IPS-15b (cell line): ENCODE measurements at regions not wholly inside any gene's neighbourhood (a gene's known extent, or its start where the extent isn't known, plus 50 kb on each side); places are given as distances from the start of the nearest gene placed in this dataset.
"Not testable (repeated sequence)": the region's sequence is repeated elsewhere in the genome, so short reads cannot be mapped to it uniquely, and the experiment has no call there.

ENCODE experiments used
- H3K27me3 ChIP-seq: one replicate; pipeline ENCODE4 v1.6.1; 2013; ENCODE audit warnings: low read length; ENCODE audit not compliant: control insufficient read depth, insufficient read depth
- H3K36me3 ChIP-seq: one replicate; pipeline ENCODE4 v1.6.1; 2013; ENCODE audit warnings: low read length; ENCODE audit not compliant: control insufficient read depth, insufficient read depth
- H3K4me1 ChIP-seq: one replicate; pipeline ENCODE4 v1.6.1; 2013; ENCODE audit warnings: mild to moderate bottlenecking, low read length; ENCODE audit not compliant: control insufficient read depth, insufficient read depth
- H3K4me3 ChIP-seq: one replicate; pipeline ENCODE4 v1.5.1; 2013; ENCODE audit warnings: low read depth, low read length
- H3K9ac ChIP-seq: one replicate; pipeline ENCODE4 v1.6.1; 2013; ENCODE audit warnings: low read depth, mild to moderate bottlenecking, low read length
- H3K9me3 ChIP-seq: one replicate; pipeline ENCODE4 v1.6.1; 2013; ENCODE audit warnings: mild to moderate bottlenecking, low read length; ENCODE audit not compliant: control insufficient read depth, insufficient read depth

DNA sequence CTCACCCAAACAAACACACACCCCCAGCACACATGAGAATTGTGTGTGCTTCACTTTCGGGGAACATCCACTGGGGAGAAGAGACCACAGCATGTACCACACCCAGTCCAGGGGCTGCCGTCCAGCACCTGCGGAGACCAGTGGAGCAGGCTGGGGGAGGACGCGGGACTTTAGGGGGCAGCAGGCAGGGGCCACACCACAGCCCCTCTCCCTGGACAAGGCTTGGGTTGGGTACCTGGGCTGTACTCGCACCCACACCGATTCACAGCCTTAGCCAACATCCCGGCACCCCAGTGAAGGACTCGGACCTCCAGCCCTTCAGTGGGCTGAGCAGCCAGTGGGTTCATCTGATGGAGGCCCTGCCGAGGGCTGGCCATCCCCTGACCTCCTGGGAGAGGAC, 63.3 kb downstream of the RBFOX3 start:
- no peak overlapping the region for H3K4me3 ChIP-seq
- no peaks in the 10 kb centered on the region for H3K36me3 ChIP-seq
- H3K4me1 ChIP-seq = no peaks in the 10 kb centered on the region
- H3K27me3 ChIP-seq = no peaks in the 10 kb centered on the region
- no peaks in the 10 kb centered on the region for H3K9me3 ChIP-seq
- no peak overlapping the region for H3K9ac ChIP-seq

DNA sequence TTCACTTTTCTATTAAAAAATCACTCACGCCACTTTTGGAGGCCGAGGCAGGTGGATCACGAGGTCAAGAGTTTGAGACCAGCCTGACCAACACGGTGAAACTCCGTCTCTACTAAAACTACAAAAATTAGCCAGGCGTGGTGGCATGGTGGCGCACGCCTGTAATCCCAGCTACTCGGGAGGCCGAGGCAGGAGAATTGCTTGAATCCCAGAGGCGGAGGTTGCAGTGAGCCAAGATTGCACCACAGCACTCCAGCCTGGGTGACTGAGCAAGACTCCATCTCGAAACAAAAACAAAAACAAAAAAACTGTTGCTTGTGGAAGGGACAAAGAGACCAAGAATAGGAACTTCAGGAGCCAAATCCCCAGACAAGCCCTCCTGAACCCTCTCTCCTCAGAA, 63.7 kb downstream of the RBFOX3 start:
- not testable (repeated sequence) for H3K9me3 ChIP-seq, H3K36me3 ChIP-seq, H3K9ac ChIP-seq, H3K27me3 ChIP-seq, H3K4me3 ChIP-seq, H3K4me1 ChIP-seq

DNA sequence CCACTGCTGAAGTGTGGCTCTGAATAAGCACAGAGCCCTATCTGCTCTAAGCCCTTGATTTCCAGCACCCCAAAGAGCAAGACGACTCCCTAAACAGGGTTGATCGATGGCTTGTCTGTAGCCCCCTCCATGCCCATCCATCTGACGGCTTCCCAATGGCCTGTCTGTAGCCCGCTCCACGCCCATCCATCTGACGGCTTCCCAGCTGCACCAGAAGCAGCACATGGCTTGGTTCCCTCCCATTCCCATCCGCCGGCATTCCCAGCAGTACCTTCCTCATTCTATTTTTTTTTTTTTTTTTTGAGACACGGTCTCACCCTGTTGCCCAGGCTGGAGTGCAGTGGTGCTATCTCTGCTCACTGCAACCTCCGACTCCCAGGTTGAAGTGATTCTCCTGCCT, 64.5 kb downstream of the RBFOX3 start:
- Histone ChIP-seq H3K36me3 (no peaks in the 10 kb centered on the region), H3K27me3 (no peaks in the 10 kb centered on the region), H3K4me1 (no peaks in the 10 kb centered on the region), H3K9me3 (no peaks in the 10 kb centered on the region), H3K9ac (no peak overlapping the region), H3K4me3 (no peak overlapping the region)

DNA sequence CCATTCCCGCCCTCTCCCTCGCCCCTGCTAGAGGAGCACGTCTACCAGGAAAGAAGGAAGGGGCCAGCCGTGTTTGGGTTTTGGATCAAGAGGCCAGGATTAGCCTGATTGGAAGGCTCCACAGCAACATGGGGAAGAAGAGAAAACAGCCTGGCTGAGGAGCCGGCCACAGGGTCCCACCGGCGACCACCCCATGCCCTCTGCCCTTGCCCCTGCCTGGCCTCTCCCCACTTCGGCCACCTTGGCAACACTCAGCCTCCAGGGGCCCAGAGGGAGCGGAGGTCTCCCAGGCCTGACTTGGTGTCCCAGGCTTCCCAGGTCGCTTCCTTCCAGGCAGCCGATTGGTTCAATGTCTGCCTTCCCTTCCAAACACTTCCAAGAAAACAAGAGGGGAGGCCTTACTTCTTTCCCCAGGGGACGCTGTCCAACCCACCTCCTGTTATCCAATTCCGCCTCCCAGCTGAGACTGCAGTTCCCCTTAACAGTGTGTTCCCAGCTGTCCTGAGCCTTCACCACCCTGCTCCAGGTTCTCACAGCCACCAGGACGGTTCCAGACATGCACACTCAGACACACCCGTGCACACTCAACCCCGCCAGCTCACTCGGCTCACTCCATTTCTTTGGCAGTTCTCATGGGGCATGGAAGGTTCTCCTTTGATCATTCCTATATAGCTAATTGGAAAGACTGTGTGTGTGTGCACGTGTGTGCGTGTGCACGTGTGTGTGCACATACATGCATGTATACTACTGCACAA, 65.4 kb downstream of the RBFOX3 start:
- Histone ChIP-seq H3K4me3 (no peak overlapping the region), H3K9me3 (no peaks in the 10 kb centered on the region), H3K4me1 (no peaks in the 10 kb centered on the region), H3K9ac (no peak overlapping the region), H3K36me3 (no peaks in the 10 kb centered on the region), H3K27me3 (no peaks in the 10 kb centered on the region)

DNA sequence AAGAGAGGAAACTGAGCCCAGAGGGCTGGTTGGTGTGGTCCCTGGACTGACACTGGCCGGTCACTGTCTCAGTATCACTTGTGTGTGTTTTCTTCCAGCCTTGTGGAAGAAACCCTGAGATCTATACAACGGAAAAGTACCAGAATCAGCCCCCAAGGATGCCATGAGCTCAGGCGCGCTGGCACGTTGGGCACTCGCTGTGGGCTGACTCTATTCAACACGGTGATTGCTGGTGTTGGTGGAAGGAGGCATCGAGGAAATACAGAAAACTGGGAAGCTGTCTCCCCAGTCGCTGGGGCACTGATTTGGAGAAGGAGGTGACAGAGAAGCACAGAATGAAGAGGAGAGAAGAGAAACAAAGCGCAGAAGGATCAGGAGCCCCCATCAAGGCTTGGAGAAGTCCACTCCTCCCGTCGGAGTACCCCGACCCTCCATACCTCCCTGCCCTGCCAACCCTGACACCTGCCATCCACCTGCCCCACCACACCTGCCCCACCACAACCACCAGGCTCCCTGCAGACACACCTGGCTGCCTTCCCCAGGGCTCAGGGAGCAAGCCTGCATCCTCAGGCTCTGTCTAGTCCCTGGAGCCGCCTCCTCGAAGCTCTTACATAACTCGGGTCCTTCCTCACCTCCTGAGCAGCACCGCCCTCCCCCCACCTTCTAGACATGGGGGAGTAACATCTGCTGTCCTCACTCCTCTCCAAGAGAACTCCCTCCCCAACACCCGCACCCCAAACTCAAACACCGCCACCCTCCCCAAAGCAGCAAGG, 66.5 kb downstream of the RBFOX3 start:
- Histone ChIP-seq H3K9ac (no peak overlapping the region), H3K36me3 (no peaks in the 10 kb centered on the region), H3K27me3 (no peaks in the 10 kb centered on the region), H3K4me3 (no peak overlapping the region), H3K9me3 (no peaks in the 10 kb centered on the region), H3K4me1 (no peaks in the 10 kb centered on the region)

DNA sequence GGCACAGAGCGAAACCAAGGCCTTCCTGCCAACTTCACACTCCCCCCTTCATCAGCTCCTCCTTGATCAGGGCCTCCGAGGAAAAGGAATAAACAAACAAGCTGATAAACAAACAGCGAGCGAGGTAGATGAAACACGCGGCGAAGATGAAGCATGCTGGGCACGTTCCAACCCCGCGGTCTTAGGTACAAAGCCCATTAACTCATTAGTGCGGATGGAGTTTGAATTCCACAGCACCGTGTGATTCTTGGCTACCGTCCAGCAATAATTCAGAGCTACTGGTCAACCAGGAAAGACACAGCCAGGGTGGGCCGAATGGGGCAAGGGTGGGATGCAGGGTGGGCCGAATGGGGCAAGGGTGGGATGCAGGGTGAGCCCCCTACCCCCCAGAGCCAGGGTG, 67.3 kb downstream of the RBFOX3 start:
- Histone ChIP-seq H3K9ac (no peak overlapping the region), H3K9me3 (no peaks in the 10 kb centered on the region), H3K4me3 (no peak overlapping the region), H3K36me3 (no peaks in the 10 kb centered on the region), H3K27me3 (no peaks in the 10 kb centered on the region), H3K4me1 (no peaks in the 10 kb centered on the region)

DNA sequence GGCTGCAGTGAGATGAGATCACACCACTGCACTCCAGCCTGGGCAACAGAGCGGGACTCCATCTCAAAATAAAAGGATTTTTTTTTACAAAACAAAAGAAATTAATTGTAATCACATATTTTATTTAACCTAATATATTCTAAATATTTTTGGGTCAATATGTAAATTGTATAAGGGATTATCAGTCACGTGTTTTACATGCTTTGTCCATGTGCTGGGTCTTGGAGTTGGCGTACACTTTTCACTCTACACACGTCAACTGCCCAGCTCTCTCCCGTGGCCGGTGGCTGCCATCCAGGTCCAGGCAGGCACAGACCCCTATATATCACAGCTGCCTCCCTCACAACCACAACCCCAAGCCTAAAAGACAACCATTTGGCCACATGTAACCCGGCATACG, 68.1 kb downstream of the RBFOX3 start:
- Histone ChIP-seq H3K27me3 (no peaks in the 10 kb centered on the region), H3K36me3 (no peaks in the 10 kb centered on the region)

DNA sequence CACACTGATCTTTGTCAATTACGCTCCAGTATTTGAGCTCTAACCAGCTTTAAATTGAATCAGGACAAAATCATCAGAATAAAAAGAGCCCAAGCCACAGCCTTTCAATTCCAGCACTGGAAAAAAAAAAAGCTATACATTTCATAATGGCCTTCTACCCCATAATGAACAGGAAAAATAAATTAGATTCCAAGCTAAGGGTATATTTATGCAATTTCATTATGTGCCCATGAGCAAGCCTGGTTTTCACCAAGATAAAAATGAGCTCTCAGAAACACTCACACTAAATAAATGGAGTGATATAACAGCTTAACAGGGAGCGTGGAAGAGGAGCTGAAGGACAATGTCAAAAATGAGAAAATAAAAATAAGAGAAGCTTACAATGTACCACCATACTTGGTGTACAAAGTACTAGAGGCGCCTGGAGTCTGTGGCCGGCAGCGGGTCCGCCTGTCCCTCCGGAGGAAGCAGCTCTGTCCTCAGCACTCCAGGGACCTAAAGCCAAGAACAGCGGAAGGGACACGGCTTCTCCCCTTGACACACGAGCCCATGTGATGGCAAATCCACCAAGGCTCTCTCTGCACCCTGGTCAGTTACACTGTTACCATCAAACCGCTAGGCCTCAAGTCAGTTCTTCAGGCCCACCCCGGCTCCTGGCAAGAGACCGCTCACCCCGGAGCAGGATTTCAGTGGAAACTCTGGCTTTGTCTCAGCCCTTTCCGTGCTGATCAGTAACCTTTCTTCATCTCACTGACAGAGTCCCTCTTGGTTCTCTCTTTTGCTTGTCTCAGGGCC, 69.6 kb downstream of the RBFOX3 start:
- no peaks in the 10 kb centered on the region for H3K9me3 ChIP-seq
- H3K4me3 ChIP-seq = no peak overlapping the region
- H3K36me3 ChIP-seq = no peaks in the 10 kb centered on the region
- no peaks in the 10 kb centered on the region for H3K4me1 ChIP-seq
- no peaks in the 10 kb centered on the region for H3K27me3 ChIP-seq
- H3K9ac ChIP-seq = no peak overlapping the region

More for the DNA sequence above, 68.1 kb downstream of the RBFOX3 start:
- H3K9ac ChIP-seq = no peak overlapping the region
- no peaks in the 10 kb centered on the region for H3K4me1 ChIP-seq
- no peak overlapping the region for H3K4me3 ChIP-seq
- no peaks in the 10 kb centered on the region for H3K9me3 ChIP-seq

DNA sequence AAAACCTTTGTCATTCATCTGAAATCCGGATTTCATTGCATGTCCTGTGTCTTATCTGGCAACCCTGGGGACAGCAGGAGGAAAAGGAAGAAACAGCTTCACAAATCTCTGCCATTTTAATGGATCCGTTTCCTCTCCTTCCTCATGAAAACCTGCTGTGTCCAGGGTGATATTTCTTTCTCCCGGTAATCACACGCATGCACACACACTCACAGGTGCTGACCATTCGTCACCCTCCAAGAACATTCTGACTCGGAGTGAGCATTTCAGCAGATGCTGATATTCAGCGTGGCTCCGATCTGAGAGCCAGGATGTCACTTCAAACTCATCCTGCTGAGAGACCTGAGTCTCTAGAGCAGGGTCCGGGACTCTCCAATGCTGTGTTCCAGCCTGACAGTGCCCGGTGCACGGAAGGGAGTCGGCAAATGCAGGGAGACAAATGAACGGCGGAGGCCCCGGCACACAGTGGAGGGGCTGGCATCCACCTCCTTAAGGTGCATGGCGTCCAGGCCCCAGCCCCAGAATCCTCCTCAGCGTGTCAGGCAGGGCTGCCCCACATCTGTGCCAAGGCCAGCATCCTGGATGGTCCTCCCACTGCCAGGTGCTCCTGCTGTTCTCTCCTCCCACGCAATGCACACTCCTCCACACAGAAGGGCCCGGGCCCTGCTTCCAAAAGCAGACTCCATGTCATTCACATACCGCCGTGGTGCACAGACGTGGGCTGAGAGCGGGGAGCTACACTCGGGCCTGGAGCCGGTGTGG, 70.7 kb downstream of the RBFOX3 start:
- Histone ChIP-seq H3K9me3 (no peaks in the 10 kb centered on the region), H3K36me3 (no peaks in the 10 kb centered on the region), H3K27me3 (no peaks in the 10 kb centered on the region), H3K4me3 (no peak overlapping the region), H3K9ac (no peak overlapping the region), H3K4me1 (no peaks in the 10 kb centered on the region)

DNA sequence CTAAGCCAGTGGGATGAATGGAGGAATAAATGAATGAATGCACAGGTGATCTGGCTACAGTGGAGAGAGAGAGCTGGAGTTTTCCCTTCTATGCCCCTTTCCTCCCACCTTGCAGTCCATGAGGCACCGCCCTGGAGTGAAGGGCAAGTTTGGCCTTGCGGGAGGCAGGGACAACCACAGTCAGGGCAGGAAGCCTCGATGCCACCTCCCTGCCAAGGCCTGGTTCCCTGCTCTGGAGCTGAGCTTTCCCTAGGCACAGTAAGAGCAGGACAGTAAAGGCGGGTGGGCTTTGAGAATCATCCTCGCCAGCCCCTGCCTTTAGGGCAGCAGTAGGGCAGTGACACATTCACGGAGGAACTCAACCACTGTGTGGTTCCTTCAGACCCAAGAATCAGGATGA, 72.6 kb downstream of the RBFOX3 start:
- no peak overlapping the region for H3K9ac ChIP-seq
- no peaks in the 10 kb centered on the region for H3K36me3 ChIP-seq
- no peaks in the 10 kb centered on the region for H3K9me3 ChIP-seq
- H3K4me3 ChIP-seq = no peak overlapping the region
- H3K4me1 ChIP-seq = no peaks in the 10 kb centered on the region
- H3K27me3 ChIP-seq = no peaks in the 10 kb centered on the region

DNA sequence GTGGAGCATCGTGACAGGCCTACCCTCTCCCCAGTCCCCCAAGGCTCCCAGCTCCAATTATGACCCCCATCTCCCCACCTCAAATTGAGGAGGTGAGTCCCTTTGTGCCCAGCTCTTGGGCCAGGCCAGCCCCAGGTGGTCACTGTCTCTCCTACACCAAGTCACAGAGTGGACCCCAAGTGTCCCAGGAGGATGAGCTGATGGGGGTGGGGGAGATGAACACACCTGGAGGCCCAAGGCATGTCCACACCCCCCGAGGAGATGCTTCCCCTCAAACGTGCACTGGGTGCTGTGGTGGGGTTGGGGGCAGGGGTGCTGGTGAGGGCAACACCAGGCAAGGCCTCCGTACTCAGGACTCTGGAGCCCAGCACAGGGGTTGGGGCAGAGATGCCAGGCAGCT, 73.2 kb downstream of the RBFOX3 start:
- Histone ChIP-seq H3K4me1 (no peaks in the 10 kb centered on the region), H3K27me3 (no peaks in the 10 kb centered on the region), H3K4me3 (no peak overlapping the region), H3K9me3 (no peaks in the 10 kb centered on the region), H3K9ac (no peak overlapping the region), H3K36me3 (no peaks in the 10 kb centered on the region)
